ENCODE measurements at regions not wholly inside any gene's neighbourhood (a gene's known extent, or its start where the extent isn't known, plus 50 kb on each side); places are given as distances from the start of the nearest gene placed in this dataset.

DNA sequence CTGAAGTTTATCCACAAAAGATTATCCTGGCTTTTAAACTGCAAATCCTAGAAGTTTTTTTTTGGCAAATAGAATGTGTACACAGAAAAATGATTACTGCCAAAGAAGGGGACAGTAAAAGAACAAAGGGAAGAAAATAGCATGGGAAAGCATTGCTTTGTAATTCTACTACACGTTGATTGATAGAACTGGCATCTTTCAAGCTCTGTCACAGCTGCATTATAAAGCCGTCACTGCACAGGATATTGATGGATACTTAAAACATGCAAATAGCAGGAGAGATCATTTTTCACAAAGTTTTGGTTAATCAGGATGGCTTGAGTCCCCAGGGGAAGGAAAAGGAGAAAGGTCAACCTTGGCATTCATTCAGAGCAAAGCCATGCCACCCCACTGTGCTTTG, 183.7 kb upstream of the RRP15 start:
- Histone ChIP-seq H3K36me3 (replicated peaks in 1 of 2; ENCODE audit: insufficient read depth in 1 of 2, low read depth in 2 of 2) (no peaks in the 10 kb centered on the region), H3K4me1 (no peaks in the 10 kb centered on the region), H3K27me3 (no peaks in the 10 kb centered on the region), H3K9me3 (peaks cover 0 to 3% (median 0%) of the 10 kb centered on the region in 3 donors), H3K4me3 (no peak overlapping the region), H3K27ac (no peak overlapping the region)
- TF ChIP-seq POLR2A (IDR thresholded peaks at IDR 0.05), result no peak
- TF ChIP-seq CTCF (IDR thresholded peaks at IDR 0.05), result no peak
- ATAC-seq (no peak), DNase-seq (no peak)
- 29 to 37% methylated on average over 2 of the region's 2 CpGs for WGBS, 2 donors
- intact Hi-C loops (cut with DNase I), result no loop called here

DNA sequence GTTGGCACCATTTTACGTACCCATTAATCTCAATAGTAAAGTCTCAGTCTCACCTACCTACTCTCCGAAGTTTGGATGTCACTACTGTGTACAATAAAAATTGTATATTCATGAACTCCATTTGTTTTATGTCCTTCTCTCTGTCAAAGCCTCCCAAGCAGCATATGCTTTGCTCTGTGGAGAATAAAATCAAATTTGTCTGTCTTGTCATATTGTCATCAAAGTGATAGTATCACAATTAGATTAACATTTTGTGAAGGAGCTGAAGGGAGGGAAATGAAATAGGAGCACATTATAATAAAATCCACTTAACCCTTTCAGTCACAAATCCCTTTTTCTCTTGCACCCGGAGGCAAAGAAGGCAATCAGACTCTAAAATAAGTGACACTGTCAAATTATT, 177.1 kb upstream of the RRP15 start:
- Histone ChIP-seq H3K4me3 (no peak overlapping the region), H3K27me3 (no peaks in the 10 kb centered on the region), H3K36me3 (replicated peaks in 1 of 2; ENCODE audit: insufficient read depth in 1 of 2, low read depth in 2 of 2) (no peaks in the 10 kb centered on the region), H3K27ac (no peak overlapping the region), H3K4me1 (no peaks in the 10 kb centered on the region), H3K9me3 (no peaks in the 10 kb centered on the region)
- TF ChIP-seq POLR2A (IDR thresholded peaks at IDR 0.05) (no peak), CTCF (IDR thresholded peaks at IDR 0.05) (no peak)
- no peak for DNase-seq
- WGBS, 2 donors, result 59 to 60% methylated on average over 3 of the region's 3 CpGs
- ATAC-seq, result no peak
- intact Hi-C loops (cut with DNase I), result no loop called here

GRCh38 chr1:218112862-218113261, 172.2 kb upstream of the RRP15 start:
- ATAC-seq, result no peak
- intact Hi-C loops (cut with DNase I), result no loop called here
- Histone ChIP-seq H3K27me3 (no peaks in the 10 kb centered on the region), H3K36me3 (replicated peaks in 1 of 2; ENCODE audit: insufficient read depth in 1 of 2, low read depth in 2 of 2) (no peaks in the 10 kb centered on the region), H3K4me3 (no peak overlapping the region), H3K4me1 (no peaks in the 10 kb centered on the region), H3K27ac (no peak overlapping the region), H3K9me3 (no peaks in the 10 kb centered on the region)
- DNase-seq, result no peak
- TF ChIP-seq CTCF (IDR thresholded peaks at IDR 0.05) (no peak), POLR2A (IDR thresholded peaks at IDR 0.05) (no peak)
- 6% methylated on average over 1 of the region's 1 CpG for WGBS, 2 donors

DNA sequence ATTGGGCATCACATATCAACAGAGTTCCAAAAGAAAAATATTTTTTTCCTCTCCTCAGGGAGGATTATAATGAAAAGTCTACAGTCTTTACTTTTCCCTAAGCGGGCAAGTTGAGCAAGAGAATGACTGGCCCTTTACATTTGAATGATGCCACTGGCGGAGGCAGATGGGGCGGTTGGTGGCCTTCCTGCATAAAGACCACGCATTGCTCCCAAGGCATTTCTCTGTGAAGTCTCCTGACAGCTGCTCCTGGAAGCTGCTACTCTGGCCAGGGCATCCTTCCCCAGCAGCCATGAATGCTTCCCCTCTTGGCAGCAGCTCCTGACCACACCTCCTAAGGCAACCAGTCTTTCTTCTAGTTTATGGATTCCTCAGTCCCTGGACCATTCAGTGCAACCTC, 161.1 kb upstream of the RRP15 start:
- no peak overlapping the region for H3K4me3 ChIP-seq
- DNase-seq (no peak), ATAC-seq (no peak)
- no peaks in the 10 kb centered on the region for H3K27me3 ChIP-seq
- no peaks in the 10 kb centered on the region for H3K9me3 ChIP-seq
- TF ChIP-seq CTCF (IDR thresholded peaks at IDR 0.05) (no peak), POLR2A (IDR thresholded peaks at IDR 0.05) (no peak)
- intact Hi-C loops (cut with DNase I), result no loop called here
- H3K4me1 ChIP-seq, result no peaks in the 10 kb centered on the region
- no peaks in the 10 kb centered on the region for H3K36me3 ChIP-seq (replicated peaks in 1 of 2; ENCODE audit: insufficient read depth in 1 of 2, low read depth in 2 of 2)
- 38 to 68% methylated on average over 4 of the region's 4 CpGs for whole genome bisulfite sequencing, 2 donors
- H3K27ac ChIP-seq, result no peak overlapping the region

DNA sequence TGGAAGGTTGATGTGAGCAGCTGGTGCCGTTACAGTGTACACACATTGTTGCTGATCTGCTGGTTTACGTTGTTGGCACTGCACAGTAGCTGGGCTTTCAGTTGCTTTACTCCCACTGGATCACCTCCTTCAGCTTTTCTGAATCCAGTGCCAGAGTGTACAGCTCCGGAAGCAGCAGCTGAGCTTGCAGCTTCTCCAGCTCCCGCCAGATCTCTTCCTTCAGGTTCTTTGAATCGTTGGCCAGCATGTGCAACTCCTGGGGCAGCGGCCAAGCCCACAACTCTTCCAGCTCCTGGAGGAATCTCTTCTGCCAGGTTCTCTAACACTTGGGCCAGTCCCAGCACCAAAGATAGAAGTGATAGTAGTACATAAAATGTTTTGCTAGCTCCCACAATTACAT, 149.7 kb upstream of the RRP15 start:
- intact Hi-C loops (cut with DNase I), result no loop called here
- WGBS, 2 donors, result 75 to 77% methylated on average over 6 of the region's 6 CpGs

More for the DNA sequence above, 149.7 kb upstream of the RRP15 start:
- Histone ChIP-seq H3K9me3 (no peaks in the 10 kb centered on the region), H3K4me3 (no peak overlapping the region), H3K36me3 (replicated peaks in 1 of 2; ENCODE audit: insufficient read depth in 1 of 2, low read depth in 2 of 2) (no peaks in the 10 kb centered on the region), H3K4me1 (no peaks in the 10 kb centered on the region), H3K27me3 (no peaks in the 10 kb centered on the region), H3K27ac (no peak overlapping the region)
- no peak for DNase-seq
- ATAC-seq, result no peak
- TF ChIP-seq POLR2A (IDR thresholded peaks at IDR 0.05) (no peak), CTCF (IDR thresholded peaks at IDR 0.05) (no peak)

Measured in body of pancreas (tissue), 4 donors.